ENCODE measurements at regions not wholly inside any gene's neighbourhood (a gene's known extent, or its start where the extent isn't known, plus 50 kb on each side); places are given as distances from the start of the nearest gene placed in this dataset.

DNA sequence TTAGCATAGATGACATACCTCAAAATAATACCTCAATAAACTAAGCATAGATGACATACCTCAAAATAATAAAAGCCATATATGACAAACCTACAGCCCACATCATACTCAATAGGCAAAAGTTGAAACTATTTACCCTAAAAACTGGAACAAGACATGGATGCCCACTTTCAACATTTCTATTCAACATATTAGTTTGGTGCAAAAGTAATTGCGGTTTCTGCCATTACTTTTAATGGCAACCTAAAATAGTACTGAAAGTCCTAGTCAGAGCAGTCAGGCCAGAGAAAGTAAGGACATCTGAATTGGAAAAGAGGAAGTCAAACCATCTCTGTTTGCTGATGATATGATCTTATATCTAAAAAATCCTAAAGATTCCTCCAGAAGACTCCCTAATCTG is 250.4 kb downstream of the RAB28 start:
- TF ChIP-seq EZH2 (IDR thresholded peaks at IDR 0.05) (no peak), POLR2AphosphoS5 (IDR thresholded peaks at IDR 0.05; ENCODE audit: borderline replicate concordance, low read depth, low read length) (no peak), FOXP2 (optimal IDR thresholded peaks at IDR 0.05; ENCODE audit: control extremely low read depth, extremely low read length, insufficient read depth) (no peak)
